Esophagus muscularis mucosa (tissue), 4 donors: ENCODE measurements at regions not wholly inside any gene's neighbourhood (a gene's known extent, or its start where the extent isn't known, plus 50 kb on each side); places are given as distances from the start of the nearest gene placed in this dataset.
"Not testable (repeated sequence)": the region's sequence is repeated elsewhere in the genome, so short reads cannot be mapped to it uniquely, and the experiment has no call there.

Source experiments
- CTCF ChIP-seq, 3 experiments: fragments of 200-600 bp in 2 of 3; fragments of 450-650 bp in 1 of 3; sonication (generic) in 2 of 3; IDR thresholded peaks; one replicate each; pipeline ENCODE4 v1.5.1; 2017 to 2019; ENCODE audit warnings: antibody characterized with exemption in 3 of 3, mild to moderate bottlenecking in 2 of 3, moderate library complexity in 1 of 3
- EP300 ChIP-seq: sonication (generic); formaldehyde crosslinking; IDR thresholded peaks from one replicate; pipeline ENCODE4 v1.6.1; 2017; ENCODE audit warnings: antibody characterized with exemption
- POLR2A ChIP-seq: fragments of 450-650 bp; IDR thresholded peaks from one replicate; pipeline ENCODE4 v1.6.1; 2017; ENCODE audit warnings: antibody characterized with exemption, moderate library complexity, mild to moderate bottlenecking, low read depth
- POLR2AphosphoS5 ChIP-seq, 2 donors: sonication (generic); formaldehyde crosslinking; IDR thresholded peaks; one replicate each; pipeline ENCODE4 v1.6.1; 2017; ENCODE audit warnings: antibody characterized with exemption in 2 of 2

- not testable (repeated sequence) for TF ChIP-seq CTCF (IDR thresholded peaks at IDR 0.05); POLR2A; POLR2AphosphoS5 (IDR thresholded peaks at IDR 0.05); EP300
Measured at GRCh38 chr2:193412368-193412767, 1217.6 kb upstream of the TMEFF2 start.
